Esophagus mucosa (tissue), 1 donor: ENCODE measurements at regions not wholly inside any gene's neighbourhood (a gene's known extent, or its start where the extent isn't known, plus 50 kb on each side); places are given as distances from the start of the nearest gene placed in this dataset.
"Not testable (repeated sequence)": the region's sequence is repeated elsewhere in the genome, so short reads cannot be mapped to it uniquely, and the experiment has no call there.

ENCODE experiments used
- ATAC-seq: fragments of 200-7000 bp; cut with Tn5 transposase; one replicate; pipeline ENCODE4 v1.9.1; 2020
- donor health status: DM: yes; HTN: yes; CAD: no.

DNA sequence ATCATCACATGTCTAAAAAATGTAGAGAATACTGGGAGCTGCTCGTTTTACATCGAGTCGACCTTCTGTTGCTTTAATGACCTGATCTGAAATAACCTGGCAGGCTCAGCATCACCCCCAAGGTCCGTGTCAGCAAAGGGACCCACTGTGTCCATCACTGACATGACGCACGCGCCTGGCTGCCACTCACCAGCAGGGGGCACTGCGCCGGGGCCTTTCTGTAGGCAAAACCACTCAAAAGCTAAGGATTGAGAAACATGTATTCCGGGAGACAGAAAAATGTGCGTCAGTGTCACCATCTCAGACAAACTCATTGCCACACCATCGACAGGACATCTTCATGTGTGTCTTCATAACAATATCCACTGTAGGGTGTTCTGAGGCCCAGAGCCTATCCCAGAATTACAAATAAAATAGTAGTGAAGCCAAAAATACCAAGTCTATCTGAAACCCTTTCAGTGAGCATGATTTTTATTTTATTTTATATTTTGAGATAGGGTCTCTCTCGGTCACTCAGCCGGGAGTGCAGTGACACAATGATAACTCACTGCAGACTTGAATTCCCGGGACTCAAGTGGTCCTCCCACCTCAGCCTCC lies 130.3 kb upstream of the LSM14A start:
- ATAC-seq, result no peak

- ATAC-seq, result no peak
Observed at GRCh38 chr19:34044021-34044420, 128.3 kb upstream of the LSM14A start.

DNA sequence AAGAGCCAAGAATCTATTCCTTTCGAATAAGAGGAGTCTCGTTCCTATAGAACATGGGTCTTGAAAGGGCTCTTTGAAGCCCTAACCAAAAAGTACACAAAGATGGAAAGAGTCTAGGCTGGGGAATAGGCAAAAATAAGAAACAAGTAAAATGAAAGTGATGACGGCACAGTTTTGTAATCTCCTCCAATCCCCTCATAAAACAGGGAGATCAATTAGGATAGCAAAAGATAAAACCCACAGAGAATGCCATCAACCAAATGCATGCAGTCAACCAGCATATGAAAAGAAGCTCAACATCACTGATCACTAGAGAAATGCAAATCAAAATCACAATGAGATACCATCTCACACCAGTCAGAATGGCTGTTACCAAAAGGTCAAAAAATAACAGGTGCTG lies 122.4 kb upstream of the LSM14A start:
- no peak for ATAC-seq

- not testable (repeated sequence) for ATAC-seq
Observed at GRCh38 chr19:34050430-34050829, 121.9 kb upstream of the LSM14A start.

DNA sequence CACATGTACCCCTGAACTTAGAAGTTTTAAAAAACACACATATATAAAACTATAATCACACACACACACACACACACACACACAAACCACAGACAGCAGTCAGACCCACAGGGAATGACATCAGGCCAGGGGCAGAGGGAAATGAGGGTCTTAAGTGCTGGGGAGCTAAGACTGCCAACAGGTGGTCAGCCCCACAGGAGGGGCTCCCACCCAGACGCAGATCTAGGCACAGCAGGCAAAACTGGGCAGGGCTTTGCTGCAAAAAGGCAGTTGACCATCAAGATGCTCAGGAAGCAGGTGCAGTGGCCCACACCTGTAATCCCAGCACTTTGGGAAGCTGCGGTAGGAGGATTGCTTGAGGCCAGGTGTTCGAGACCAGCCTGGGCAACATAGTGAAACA lies 121.0 kb upstream of the LSM14A start:
- ATAC-seq, result no peak

GRCh38 chr19:34057155-34057554 lies 115.1 kb upstream of the LSM14A start:
- ATAC-seq, result no peak

DNA sequence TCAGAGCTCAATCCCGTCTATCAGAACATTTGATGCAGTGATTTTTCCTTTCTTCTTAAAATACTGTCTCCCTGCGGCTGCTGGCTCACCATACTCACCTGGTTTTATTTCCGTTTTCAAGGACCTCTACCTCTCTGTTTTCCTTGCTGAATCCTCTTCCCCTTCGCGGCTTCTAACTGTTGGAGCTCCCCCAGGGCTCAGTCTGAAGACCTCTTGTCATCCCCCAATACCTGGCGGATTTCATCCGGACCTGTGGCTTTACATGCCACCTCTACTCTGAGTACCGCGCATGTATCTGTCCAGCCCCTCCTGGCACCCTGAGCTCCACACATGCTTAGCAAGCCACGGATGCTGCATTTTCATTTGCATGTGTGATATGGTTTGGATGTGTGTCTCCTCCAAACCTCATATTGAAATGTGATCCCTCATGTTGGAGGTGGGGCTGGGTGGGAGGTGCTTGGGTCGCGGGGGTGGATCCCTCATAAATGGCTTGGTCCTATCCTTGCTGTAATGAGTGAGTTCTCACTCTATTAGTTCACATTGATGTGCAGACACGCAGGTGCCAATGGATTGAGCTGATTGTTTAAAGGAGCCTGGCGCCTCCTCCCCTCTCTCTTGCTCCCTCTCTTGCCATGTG lies 106.2 kb upstream of the LSM14A start:
- ATAC-seq, result no peak

DNA sequence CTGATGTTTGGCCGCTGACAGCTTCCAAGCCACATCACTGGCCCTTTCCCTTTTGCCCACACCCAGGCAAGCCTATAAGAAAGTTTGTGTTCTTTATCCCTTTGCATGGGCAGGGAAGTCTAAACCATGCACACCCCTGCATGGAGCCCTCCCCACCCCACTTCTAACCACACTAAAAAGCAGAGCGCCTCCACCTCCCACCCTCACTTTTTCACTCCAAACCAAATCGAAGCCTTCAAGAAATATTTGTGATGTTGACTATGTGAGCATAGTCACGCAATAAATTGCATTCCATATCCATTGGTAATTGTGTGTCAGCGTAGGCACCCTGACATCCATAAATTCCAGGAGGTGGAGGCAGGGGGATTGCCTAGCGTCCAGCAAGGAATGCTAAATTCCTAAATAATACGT lies 104.4 kb upstream of the LSM14A start:
- no peak for ATAC-seq

DNA sequence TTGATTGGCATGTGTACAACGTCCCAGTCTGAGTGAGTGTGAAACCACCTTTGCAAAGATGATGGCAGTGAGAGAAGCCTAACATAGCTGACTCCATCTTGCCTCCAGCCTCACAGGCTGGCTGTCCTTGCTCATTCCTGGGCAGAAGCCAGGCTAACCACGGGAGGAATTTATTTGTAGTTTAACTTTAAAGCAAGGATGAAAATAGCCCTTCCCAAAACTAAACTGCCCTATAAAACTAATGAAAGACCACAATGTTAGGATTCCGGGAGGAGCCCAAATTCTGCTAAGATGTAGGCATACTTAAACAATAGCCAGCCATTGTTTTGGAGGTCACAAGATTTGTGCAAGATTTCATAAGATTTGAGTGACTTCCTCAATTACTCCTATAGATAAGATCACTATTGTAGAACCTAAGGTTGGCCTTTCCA lies 96.6 kb upstream of the LSM14A start:
- ATAC-seq, result no peak

GRCh38 chr19:34082289-34083077 lies 89.8 kb upstream of the LSM14A start:
- no peak for ATAC-seq

DNA sequence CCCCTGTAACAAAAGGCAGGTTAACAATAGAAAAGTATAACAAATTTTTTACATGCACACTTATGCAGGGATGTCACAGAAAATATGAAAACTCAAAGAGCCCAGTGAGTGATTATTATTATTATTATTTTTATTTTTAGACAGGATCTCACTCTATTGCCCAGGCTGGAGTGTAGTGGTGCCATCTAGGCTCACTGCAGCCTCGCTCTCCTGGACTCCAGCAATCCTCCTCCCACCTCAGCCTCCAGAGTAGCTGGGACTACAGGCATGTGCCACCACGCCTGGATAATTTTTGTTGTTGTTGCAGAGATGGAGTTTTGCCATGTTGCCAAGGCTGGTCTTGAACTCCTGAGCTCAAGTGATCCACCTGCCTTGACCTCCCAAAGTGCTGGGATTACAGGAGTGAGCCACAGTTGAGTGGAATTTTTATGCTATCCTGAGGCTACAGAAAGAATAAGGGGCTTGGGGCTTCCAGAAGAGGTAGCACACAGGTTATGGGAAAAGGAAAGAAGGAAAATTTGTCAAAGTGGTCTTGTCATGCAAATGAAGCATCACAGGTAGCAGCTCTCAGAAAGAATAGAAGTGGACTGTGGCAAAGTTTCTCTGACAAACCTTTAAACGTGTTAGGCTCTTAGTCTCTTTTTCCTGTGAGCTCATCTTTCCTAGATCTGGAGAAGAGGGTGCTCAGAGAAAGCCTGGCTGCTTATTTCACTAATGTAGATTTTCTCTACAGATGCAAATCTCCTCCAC lies 87.7 kb upstream of the LSM14A start:
- no peak for ATAC-seq

DNA sequence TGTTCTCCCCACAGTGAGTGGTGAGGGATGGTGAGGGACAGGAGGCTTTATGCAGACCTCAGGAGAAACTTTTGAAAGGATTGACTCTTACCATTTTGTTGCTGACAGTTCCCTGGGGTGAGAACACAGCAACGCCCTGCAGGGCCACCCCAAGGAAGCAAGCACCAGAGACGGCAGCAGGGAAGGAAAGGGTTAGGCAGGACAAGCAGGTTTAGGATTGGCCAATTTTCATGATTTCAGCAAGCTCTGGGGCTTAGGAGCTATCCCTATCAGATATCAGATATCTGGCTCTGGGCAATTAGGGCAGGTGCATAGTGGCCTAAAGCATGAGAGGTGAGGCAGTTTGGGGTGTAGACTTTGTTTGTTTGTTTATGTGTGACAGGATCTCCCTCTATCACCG lies 87.0 kb upstream of the LSM14A start:
- ATAC-seq, result no peak

- no peak for ATAC-seq
Observed at GRCh38 chr19:34088292-34088691, 84.0 kb upstream of the LSM14A start.

DNA sequence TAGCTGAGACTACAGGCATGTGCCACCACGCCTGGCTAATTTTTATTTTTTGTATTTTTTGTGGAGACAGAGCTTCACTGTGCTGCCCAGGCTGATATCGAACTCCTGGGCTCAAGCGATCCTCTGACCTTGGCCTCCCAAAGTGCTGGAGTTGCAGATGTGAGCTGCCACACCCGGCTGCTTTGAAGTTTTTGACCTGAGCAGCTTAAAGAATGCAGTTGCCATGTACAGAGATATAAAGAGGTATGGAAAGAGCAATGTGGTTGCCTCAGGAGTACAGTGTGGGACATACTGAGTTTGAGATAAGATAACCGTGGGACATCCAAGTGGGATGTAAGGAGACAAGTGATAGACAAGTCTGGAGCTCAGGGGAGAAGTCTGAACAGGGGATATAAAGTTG lies 82.7 kb upstream of the LSM14A start:
- ATAC-seq, result no peak

- ATAC-seq, result no peak
Observed at GRCh38 chr19:34094960-34095359, 77.3 kb upstream of the LSM14A start.

GRCh38 chr19:34095411-34095810 lies 76.9 kb upstream of the LSM14A start:
- not testable (repeated sequence) for ATAC-seq

- ATAC-seq, result peak; percentile 60
Observed at GRCh38 chr19:34096020-34096915, 76.0 kb upstream of the LSM14A start.

- ATAC-seq, result no peak
Observed at GRCh38 chr19:34104096-34104495, 68.2 kb upstream of the LSM14A start.

- no peak for ATAC-seq
Observed at GRCh38 chr19:34104557-34104956, 67.7 kb upstream of the LSM14A start.

DNA sequence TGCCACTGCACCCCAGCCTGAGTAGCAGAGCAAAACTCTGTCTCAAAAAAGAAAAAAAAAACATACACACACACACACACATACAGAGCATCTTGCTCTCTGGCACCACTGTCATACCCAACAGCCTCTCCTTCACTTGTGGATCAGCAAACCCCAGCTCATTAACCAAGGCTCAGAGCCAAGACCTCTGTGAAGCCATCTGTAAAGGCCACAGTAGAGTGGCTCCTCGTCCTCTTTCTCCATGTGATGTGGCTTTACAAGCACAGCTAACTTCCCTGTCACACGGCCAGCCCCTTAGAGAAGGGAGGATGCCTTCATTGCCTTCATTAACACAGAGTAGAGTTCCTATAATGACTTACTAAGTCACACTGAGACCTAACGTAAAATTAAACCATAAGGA lies 62.7 kb upstream of the LSM14A start:
- no peak for ATAC-seq

DNA sequence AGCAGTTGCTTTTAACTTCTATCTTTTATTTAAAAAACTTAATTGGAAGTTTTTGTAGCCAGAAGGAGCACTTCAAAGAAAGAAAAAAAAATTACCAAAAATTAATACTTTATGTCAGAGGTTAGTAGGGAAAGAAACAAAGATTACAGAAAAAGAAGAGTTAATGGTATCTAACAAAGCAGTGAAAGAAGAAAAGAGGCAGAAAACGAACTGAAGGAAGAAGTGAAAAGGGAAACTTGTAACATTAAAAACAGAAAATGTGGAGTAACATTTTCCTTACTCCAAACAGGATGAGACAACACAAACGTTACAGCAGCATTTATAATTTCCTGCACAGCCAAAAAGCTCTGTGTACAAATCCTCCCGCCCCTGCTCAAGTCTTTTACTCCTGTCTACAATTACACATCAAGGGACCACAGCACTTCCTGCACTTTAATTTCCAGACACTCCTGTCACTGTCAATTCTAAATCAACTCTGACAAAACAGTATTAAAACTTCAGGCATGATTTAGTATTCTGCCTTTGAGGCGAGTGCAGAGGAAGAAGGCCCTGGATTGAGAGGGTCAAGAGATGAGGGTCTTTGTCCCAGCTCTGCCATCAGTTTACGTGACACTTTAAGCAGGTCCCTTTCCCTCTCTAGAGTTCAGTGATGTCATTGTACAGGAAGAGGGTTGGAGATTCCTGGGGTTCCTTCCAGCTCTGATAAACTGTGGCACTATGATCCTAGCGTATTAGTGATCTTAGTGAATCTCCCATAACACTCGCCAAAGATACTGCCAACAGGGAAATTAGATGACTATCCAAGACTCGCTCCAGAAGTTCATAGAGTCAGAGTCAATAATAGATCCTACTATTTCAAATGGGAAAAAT lies 53.2 kb upstream of the LSM14A start:
- no peak for ATAC-seq
